Cerebellar nuclear complex (tissue), 1 donor: ENCODE measurements at regions not wholly inside any gene's neighbourhood (a gene's known extent, or its start where the extent isn't known, plus 50 kb on each side); places are given as distances from the start of the nearest gene placed in this dataset.

ENCODE experiments used
- DNase-seq, 2 experiments: peaks; one replicate each; lab custom pipeline; 2025; lab: John Stamatoyannopoulos, UW

DNA sequence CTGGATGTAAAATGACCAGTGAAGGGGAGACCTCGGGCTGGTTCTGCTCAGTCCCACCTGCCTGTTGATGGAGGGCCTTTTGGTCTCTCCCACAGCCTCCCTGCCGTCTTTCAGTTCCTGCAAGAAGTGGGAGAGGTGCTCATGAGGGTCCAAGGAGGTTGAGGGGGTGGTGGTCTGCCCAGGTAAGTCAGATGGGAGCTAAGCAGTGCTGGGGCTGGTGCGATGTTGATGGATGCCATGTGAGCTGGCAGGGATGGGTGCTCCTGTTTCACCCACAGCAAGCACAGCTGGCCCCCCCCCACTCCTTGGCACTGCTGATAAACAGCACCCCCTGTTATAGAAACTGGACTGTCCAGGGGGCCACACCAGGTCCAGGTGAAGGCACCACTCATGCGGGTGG is 145.6 kb downstream of the NSG2 start:
- no peak for DNase-seq

DNA sequence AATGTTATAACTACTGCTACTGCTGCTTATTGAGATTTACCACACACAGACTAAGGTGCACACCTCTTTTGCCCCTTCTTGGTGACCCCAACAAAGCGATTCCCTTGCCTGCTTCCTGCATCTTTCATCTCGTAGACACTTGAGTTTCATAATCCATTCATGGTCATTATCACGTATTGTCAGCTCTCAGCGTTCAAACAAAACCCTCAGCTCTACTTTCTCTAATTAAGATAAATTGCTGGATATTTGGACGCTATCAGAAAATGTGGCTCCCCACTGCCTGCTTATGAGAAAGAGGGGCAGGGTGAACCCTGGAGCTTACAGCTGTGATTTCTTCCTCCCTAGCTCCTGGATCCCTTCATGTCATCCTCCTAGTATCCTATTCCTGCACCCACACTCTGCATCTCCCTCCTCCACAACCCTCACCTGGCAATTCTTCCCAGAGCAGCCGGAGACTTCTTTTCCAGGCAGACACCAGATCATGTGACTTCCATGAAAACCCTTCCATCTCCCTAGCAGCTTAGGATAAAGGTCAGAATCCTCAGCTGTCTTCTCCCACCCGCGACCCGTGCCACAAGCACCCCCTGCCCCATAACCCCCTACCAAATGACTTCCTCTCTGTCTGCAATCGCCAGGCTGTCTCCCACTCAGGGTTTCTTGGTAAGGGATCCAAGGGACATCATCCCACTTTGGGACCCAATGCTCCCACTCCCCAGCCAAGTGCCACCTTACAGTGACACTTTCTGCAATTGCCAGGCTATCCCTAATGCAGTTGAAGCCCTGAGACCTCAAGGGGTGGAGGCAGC is 146.5 kb downstream of the NSG2 start:
- no peak for DNase-seq

DNA sequence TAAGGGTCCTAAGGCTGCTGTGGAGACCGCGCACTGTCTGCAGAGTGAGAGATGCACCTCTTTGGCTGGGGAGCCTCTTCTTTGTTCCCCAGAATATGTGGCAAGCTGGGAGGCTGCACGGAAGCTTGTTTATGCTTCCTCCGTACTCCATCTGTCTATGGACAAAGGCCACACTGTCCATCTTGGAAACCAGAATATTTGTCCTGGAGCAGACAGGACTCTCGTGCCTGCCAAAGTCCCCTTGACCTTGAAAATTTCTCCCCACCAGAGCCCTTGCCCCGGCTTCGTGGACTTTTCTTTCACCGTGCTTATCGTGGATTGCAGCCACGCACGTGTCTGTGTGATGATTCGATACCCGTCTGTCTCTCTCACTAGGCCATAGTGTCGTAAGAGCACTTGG is 147.4 kb downstream of the NSG2 start:
- DNase-seq, result no peak

DNA sequence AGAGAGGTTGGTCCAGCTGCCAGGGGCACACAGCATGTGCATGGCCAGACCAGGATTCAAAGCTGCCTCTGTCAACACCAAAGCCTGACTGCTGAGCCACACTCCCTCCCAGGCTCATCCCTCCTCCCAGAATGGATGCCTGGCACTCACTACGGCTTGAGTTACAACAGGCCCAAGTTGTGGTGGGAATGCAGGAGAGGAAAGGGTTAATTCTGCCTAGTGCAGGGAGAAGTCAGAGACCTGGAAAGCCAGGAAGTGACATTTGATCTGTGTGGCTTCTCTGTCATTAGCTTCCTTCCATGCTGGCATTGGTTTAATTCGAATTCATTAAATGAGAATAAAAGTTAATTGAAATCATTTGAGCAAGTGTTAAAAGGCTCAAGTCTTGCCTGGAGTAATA is 150.0 kb downstream of the NSG2 start:
- no peak for DNase-seq

DNA sequence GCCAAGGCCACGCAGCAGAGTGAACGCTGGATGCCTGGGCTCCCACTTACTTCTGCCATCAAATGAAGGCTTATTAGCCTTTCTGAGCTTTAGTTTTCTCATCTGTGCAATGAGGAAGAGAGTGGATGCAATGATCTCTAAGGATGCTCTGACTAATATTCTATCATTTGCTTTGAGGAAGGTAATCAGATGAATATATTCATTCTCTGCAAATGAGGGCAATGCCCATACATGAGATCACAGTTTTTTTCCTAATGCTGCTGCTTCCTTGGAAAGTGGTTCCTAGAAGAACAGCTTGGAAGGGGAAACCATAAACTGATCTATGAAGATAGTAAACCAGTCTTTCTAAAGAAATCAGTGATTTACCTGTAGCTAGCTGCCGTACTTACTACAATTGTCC is 152.4 kb downstream of the NSG2 start:
- DNase-seq, result no peak

DNA sequence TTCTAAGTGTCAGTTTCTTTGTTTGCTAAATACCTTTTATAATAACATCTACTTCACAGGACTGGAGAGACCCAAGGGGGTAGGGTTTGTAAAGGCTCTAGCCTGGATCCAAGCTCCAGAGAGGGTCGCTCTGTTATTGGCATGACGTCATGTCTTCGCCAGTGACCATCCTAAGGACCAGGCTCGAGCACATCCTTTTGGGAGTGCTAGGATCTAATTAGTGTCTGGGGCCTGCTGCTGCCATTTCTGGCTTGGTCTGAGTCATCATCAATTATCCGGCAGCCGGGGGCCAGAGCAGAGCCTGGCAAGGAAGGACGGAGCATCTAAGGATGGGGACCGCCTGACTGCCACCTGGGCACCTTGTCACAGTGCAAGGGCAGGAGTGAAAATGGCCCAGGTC is 153.0 kb downstream of the NSG2 start:
- DNase-seq, result no peak

DNA sequence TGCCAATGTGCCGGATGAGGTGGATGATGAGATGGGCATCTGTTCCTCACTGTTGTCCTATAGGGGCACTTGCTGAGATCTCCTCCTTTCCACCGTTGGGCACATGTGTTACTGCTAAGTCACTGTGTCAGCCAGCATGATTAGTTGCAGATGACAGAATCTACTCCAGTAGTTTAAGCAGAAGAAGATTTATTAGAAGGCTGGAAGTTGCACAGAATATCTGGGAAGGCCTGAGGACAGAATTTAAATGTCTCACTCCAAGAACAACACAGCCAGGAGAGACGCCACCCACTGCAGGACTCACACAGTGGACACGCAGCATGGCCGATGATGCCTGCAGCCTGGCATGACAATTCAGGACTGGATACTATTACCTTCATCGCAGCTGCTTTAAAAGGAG is 157.5 kb downstream of the NSG2 start:
- no peak for DNase-seq

DNA sequence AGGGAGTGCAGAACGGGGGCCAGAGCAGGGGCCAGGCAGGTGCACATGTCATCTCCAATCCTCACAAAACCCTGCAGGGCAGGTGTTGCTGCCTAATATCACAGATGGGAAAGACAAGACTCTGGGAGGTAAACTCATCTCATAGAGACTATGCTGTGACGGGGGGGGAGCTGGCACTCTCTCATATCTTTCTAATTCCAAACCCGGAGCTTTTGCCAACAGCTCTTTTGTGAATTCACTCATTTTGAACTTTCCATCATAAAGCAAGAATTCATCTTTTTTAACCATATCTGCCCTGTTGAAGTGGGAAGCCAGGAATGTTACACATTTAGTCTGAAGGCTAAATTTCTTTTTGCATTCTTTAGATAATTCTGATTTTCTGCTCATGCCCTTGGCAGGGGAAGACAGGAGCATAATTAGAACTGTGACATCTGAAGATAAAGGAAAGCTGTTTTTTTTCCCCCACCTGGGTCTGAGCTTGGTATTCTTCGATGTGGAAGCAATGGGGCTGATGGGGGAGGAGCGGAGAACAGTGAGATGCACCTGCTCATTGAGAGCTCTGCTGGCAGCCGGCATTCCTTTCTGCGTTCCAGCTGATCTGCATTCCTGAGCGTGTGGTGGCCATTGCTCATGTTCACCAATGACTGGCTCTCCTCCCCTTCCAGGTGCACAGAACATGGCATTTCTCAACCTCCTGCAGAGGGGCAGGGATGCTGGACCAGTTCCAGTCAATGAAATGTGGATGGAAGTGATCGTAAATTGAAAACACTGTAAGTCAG is 159.2 kb downstream of the NSG2 start:
- peak in 1 of 2 experiments; percentile 13 for DNase-seq

DNA sequence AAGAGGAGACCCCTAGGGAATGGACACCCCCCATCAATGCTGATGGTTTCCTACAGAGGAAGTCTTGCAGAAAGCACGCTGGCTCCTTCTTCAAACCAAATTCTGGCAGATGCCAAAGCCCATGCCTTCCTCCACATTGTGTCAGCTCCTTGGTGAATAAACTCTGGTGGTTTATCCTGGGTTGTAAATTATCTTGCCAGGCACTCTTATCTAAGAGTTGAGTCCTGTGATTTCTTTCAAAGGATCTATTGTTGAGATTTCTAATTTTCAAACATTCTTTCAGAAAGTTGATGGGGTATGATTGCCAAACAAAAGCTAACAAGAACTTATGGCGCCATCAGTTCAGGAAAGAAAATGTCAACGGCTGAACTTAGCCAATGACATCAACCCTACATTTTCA is 160.4 kb downstream of the NSG2 start:
- no peak for DNase-seq

DNA sequence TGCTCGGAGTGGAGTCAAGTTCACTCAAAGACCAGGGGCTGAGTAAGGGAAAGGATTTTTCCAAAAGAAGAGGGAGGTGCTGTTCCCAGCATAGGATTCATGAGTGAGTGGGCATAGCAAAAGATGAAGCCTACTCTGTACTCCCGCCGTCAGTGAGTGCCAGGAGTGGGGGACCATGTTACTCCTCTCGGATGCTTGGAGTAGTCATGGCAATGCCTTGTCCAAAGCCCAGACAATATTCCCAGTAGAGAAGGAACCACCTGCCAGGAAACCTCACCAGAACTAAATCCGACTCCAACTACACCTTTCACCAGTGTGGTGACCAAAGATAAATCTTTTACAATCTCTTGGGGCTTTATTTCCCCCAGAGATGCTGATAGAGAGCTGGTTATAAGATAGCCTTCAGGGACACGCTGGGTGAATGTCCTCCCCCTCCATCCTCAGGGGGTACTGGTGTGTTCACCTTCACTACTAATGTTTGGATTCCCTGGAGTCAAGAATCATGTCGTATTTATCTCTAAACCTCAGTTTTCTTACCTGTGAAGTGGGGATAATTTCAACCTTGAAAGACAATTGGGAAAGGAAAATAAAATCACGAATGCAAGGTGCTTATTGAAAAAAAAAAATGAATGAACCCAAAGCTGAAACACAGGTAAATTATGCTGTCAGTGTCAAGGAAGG is 165.2 kb downstream of the NSG2 start:
- DNase-seq, result no peak

DNA sequence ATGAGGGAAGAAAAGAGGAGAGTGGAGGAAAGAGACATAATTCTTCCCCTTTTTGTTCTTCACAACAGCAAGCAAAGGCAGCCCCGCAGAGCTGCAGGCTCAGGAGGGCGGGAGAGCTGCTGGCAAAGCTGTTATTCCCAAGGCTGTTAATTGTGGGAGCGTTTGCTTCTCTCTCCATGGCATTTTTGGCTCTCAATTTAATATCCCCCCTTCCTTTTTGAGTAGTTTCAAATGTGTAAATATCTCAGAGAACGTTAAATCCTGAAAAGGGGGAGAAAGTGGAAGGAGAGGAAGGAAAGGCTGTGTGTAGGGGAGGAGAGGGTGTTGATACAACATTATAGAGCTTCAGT is 165.7 kb downstream of the NSG2 start:
- DNase-seq, result no peak

DNA sequence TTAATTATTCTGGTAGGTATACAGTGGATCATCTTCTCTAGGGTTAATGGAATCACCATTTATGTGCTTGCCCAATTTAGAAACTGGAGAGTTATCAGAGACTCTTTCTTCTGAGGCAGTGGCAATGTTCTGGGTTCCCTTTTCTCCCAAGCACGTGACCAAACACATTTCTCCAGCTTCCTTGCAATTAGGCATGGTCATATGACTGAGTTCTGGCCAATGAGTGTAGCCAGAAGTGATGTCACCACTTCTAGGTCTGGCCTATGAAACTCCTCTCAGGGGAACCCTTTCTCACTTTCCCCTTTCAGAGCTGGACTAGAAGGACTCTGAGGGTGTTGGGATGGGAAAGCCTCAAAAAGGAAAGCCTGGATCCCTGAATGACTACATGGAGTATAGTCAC is 172.0 kb downstream of the NSG2 start:
- DNase-seq, result no peak

DNA sequence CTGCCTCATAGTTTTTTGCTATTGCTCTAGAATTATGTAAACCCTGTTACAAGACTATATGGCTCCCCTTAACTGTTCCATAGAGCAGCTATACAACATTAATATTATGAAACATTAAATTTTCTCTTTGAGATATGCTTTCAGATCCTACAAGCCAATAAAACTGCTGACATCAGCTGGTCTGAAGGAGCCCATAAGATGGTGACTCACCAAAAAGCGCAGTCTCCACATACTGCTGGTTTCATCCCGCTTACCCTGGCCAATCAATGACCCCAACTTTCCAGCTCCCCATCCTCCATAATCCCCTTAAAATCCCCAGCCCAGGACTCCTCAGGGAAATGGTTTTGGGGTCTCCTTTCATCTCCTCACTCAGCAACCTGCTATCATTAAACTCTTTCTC is 172.7 kb downstream of the NSG2 start:
- DNase-seq, result no peak

DNA sequence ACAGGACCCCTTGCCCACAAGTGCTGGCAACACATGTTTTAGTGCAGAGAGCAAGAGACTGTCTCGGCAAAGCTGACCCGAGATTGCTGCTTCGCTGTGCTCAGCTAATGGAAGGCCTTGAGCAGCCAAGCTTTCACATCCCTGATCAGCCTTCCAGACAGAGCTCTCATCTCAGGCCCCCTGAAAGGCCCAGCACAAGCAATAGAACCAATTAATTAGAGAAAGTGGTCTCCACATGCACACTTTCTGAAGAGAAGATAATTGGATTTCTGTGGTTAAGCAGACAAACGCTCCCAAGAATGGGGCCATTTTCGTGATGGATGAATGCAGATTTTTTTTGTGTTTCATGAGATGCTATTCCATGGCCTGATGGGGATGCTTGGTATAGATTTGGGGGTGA is 174.9 kb downstream of the NSG2 start:
- DNase-seq, result no peak

DNA sequence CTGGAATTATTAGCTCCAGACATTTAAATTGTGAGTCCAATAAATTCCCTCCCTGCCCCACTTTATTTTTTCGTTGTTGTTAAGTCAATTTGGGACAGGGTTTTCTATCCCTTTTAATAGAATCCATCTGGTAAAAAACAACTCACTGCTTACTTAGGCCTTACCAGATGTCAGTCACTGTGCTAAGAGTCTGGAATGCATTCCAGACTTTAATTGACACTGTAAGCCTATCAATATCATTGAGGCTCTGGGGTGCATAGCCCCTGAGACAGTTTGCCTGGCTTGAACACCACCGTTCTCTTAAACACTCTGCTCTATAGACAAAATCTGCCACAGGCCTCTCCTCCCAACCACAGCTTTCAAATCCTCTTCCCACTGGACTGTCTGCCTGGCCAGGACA is 175.9 kb downstream of the NSG2 start:
- DNase-seq, result no peak

DNA sequence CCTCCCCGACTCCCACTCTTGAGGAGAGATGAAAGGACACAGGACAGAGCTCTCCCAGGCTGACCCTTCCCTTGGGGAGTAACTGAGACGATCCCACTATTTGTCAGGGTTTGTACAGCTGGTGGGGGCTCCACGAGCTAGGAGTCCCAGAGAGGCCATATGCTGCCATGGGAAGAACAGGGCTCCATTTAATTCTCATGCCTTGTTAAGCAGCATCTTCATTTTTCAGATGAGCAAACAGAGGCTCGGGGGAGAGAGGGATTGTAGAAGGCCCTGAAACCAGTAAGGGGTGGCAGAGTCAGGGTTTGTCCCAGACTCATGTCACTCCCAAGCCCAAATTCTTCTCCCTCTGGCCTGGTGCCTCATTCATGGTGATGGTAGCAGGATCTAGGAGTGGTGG is 176.4 kb downstream of the NSG2 start:
- no peak for DNase-seq

DNA sequence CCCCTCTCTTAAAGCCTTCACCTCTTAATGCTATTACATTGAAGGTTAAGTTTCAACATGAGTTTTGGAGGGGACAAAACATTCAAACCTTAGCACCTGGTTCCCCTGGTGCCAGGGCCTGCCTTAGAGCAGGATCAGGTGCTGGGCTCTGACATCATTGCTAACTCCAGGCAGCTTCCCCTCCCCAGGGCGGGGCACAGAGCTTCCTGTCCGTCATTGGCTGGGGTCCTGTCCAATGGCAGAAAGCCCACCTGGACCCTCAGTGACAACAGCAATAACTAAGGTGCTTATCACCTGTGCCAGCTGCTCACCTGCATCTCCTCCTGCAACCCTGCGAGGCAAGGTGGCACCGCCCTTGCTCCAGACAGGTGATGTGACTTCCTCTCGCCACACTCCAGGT is 177.4 kb downstream of the NSG2 start:
- no peak for DNase-seq

DNA sequence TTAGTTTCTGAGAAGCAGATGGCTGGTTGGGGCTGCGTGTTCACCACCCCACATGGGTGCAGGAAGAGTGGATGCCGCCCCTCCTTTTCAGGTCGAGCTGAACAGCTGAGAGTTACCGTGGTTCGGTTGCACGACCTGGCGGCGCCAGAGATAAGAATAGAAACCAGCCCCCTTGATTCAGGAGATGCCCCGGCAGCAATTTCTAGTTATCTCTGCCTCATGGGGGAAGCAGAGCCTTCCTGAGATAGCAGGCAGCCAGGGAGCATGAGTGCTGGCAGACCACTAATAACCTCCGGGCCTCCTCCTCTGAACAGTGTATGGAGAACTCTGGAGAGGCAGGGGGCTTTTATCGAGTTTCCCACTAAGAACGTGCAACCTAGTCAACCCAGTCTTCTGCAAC is 177.8 kb downstream of the NSG2 start:
- no peak for DNase-seq

DNA sequence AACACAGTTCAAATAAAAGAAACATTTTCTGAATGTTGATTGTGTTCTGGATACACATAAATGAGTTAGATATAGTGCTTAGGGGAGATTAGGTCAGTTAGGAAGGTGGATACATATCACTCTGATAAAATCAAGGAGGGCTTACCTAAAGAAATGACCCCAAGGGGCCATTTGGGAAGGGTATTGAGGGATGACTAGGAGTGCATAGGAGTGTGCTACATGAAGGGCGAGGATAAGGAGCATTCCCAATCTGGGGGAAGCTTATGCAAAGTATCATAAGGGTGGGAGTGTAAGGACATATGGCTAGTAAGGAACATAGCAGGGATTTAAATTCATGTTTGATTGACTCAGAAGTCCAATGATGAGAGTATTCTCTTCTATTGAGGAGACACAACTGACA is 183.6 kb downstream of the NSG2 start:
- no peak for DNase-seq

DNA sequence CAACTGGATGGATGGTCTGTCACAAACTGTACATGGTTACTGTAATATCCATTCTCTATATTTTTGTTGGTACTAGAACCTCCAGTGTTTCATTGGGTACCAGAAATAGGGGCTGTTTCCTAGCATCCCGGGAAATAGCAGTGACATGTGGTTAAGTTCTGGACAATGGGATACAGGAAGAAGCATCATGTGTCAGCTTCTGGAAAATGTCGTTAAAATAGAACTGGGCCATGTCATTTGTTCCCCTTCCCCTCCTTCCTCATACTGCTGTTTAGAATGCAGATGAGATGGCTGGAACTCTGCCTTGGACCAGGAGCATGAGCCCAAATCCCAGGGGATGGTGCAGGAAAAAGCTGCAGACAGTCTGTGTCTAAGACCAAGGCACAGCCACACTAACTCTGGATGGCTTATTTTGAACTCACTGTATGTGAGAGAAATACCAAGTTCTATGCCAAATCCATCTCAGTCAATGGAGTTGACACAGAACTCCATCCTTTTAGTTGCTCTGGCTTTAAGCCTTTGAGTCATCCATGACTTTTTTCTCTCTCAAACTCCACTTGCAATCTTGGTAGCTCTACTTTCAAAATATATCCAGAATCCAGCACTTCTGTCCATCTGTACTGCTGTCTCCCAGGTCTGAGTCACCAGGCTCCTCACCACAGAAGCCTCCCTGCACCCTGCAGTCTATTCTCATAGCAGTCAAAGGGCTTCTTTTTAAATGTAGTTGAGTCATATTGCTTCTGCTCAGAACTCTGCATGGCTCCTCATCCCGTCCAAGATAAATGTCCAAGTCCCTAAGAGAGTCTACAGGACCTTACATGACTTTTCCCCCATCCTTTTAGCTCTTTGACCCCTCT is 184.2 kb downstream of the NSG2 start:
- no peak for DNase-seq

DNA sequence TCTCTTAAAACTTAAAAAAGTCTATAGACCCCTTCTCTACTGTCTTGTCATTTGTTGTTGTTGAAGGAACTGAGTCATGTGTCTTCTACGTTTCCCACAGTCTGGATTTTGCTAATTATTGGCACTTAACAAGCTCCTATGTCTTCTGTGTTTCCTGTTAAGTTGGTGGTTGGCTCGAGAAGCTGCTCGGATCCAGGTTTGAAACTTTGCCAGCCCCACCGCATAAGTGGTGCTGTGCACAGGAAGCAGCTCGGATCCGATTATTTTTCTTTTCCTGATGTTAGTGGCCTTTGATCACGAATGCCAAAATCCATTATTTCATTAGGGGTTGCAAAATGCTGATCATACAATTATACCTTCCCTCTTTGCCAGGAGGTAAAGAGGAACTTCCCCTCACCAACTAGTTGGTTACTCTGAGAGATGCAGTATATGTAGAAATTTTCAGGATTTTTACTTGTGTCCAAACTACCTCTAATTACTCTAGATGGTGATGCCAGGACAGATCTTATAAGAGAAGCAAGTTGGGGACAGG is 186.5 kb downstream of the NSG2 start:
- no peak for DNase-seq

DNA sequence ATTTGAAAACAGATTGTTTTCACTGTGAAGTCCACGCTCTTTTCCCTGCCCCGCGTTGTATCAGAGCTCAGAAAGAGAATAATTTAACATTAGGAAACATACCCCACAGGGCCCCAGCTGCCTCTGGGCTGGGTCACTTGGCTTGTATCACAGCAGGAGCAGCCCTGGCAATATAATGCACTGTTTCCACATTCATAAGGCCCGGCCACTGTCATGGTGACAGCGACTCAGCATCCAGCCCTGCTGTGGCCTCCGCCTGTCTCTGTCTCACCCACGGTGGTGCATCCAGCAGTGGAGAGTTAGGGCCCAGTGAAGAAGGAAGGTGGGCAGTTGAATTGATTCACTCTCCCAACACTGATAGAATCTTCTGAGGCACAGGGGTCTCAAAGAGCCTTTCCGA is 188.9 kb downstream of the NSG2 start:
- no peak for DNase-seq
